ENCODE measurements at regions not wholly inside any gene's neighbourhood (a gene's known extent, or its start where the extent isn't known, plus 50 kb on each side); places are given as distances from the start of the nearest gene placed in this dataset.

- no peaks in the 10 kb centered on the region for H3K4me1 ChIP-seq
- no peaks in the 10 kb centered on the region for H3K9me3 ChIP-seq
- H3K4me3 ChIP-seq: no peak overlapping the region
- TF ChIP-seq, protein P1, sequence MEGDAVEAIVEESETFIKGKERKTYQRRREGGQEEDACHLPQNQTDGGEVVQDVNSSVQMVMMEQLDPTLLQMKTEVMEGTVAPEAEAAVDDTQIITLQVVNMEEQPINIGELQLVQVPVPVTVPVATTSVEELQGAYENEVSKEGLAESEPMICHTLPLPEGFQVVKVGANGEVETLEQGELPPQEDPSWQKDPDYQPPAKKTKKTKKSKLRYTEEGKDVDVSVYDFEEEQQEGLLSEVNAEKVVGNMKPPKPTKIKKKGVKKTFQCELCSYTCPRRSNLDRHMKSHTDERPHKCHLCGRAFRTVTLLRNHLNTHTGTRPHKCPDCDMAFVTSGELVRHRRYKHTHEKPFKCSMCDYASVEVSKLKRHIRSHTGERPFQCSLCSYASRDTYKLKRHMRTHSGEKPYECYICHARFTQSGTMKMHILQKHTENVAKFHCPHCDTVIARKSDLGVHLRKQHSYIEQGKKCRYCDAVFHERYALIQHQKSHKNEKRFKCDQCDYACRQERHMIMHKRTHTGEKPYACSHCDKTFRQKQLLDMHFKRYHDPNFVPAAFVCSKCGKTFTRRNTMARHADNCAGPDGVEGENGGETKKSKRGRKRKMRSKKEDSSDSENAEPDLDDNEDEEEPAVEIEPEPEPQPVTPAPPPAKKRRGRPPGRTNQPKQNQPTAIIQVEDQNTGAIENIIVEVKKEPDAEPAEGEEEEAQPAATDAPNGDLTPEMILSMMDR (IDR thresholded peaks at IDR 0.05): no peak
- no peaks in the 10 kb centered on the region for H3K36me3 ChIP-seq
- no peak for DNase-seq (ENCODE audit: low spot score in 2 of 2)
- no peak overlapping the region for H3K27ac ChIP-seq
- no peaks in the 10 kb centered on the region for H3K27me3 ChIP-seq
- 27 to 33% methylated on average over 1 of the region's 1 CpG for WGBS, 2 donors
Measured at GRCh38 chr4:156217236-156217635, 263.6 kb upstream of the CTSO start.

DNA sequence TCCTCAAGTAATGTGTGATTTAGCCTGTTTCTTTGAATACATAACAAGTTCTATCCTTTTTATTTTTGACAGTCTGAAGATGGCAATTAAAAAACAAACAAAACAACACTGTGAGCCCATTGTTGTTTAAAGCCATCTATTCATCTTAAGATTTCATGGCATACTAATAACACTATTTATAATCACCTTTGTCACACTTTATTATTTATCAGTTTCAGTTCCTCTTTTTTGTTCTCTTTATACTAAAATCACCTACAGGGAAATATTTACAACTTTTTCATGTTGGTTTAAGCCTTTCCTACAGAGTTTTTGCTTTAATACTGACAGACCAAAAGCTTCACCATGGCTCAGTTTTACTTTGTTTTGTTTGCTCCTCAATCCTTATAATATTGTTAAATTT, 247.4 kb upstream of the CTSO start:
- Histone ChIP-seq H3K4me1 (no peaks in the 10 kb centered on the region), H3K9me3 (no peaks in the 10 kb centered on the region), H3K27me3 (no peaks in the 10 kb centered on the region), H3K27ac (no peak overlapping the region), H3K4me3 (no peak overlapping the region), H3K36me3 (no peaks in the 10 kb centered on the region)
- no peak for DNase-seq (ENCODE audit: low spot score in 2 of 2)
- TF ChIP-seq EP300 (IDR thresholded peaks at IDR 0.05): no peak
- TF ChIP-seq, protein P1 (IDR thresholded peaks at IDR 0.05): no peak
- TF ChIP-seq POLR2A (IDR thresholded peaks at IDR 0.05): no peak

- Histone ChIP-seq H3K27me3 (no peaks in the 10 kb centered on the region), H3K9me3 (no peaks in the 10 kb centered on the region), H3K36me3 (no peaks in the 10 kb centered on the region), H3K27ac (no peak overlapping the region), H3K4me3 (no peak overlapping the region), H3K4me1 (no peaks in the 10 kb centered on the region)
- WGBS, 2 donors: 91 to 97% methylated on average over 15 of the region's 15 CpGs
- no peak for DNase-seq (ENCODE audit: low spot score in 2 of 2)
- TF ChIP-seq, protein P1 (IDR thresholded peaks at IDR 0.05): no peak
- no peak for TF ChIP-seq EP300 (IDR thresholded peaks at IDR 0.05)
- TF ChIP-seq POLR2A (IDR thresholded peaks at IDR 0.05): no peak
Measured at GRCh38 chr4:156198511-156198910, 244.8 kb upstream of the CTSO start.

- H3K27me3 ChIP-seq: no peaks in the 10 kb centered on the region
- DNase-seq (ENCODE audit: low spot score in 2 of 2): no peak
- no peaks in the 10 kb centered on the region for H3K36me3 ChIP-seq
- no peak overlapping the region for H3K4me3 ChIP-seq
- TF ChIP-seq, protein P1 (IDR thresholded peaks at IDR 0.05): no peak
- no peak for TF ChIP-seq POLR2A (IDR thresholded peaks at IDR 0.05)
- TF ChIP-seq EP300 (IDR thresholded peaks at IDR 0.05): no peak
- H3K27ac ChIP-seq: no peak overlapping the region
- WGBS, 2 donors: 83 to 85% methylated on average over 8 of the region's 8 CpGs
- H3K9me3 ChIP-seq: no peaks in the 10 kb centered on the region
- no peaks in the 10 kb centered on the region for H3K4me1 ChIP-seq
Measured at GRCh38 chr4:156197216-156197615, 243.6 kb upstream of the CTSO start.

DNA sequence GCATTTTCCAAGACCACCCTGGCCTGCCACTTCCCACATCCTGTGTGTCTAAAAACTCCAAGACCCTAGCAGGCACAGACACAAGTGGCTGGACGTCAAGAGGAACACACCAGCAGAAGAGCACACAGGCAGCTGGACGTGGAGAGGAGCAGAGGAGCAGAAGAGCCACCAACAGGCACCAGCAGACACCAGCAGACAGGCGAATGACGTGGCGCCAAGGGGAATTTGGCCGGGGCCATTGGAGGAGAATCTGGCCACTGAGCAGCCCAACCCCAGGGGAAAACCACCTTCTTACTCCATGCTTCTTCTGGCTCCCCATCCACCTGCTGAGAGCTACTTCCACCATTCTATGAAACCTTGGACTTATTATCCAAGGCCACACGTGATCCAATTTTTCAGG, 243.1 kb upstream of the CTSO start:
- TF ChIP-seq EP300 (IDR thresholded peaks at IDR 0.05): no peak
- TF ChIP-seq POLR2A (IDR thresholded peaks at IDR 0.05): no peak
- TF ChIP-seq, protein P1 (IDR thresholded peaks at IDR 0.05): no peak
- Histone ChIP-seq H3K27ac (no peak overlapping the region), H3K36me3 (no peaks in the 10 kb centered on the region), H3K4me3 (no peak overlapping the region), H3K4me1 (no peaks in the 10 kb centered on the region), H3K9me3 (no peaks in the 10 kb centered on the region), H3K27me3 (no peaks in the 10 kb centered on the region)
- no peak for DNase-seq (ENCODE audit: low spot score in 2 of 2)
- 92 to 94% methylated on average over 7 of the region's 7 CpGs for WGBS, 2 donors
